Transverse colon (tissue), 4 donors: ENCODE measurements at regions not wholly inside any gene's neighbourhood (a gene's known extent, or its start where the extent isn't known, plus 50 kb on each side); places are given as distances from the start of the nearest gene placed in this dataset.

ENCODE experiments used
- DNase-seq: peaks from one replicate; pipeline ENCODE4 v3.0.0-alpha.2; 2019
- H3K27ac ChIP-seq, 4 donors: fragments of 200-600 bp; sonication (generic); 2 replicates each; pipeline ENCODE4 v1.5.1; 2016 to 2018; ENCODE audit warnings: inconsistent platforms in 4 of 4
- H3K27me3 ChIP-seq: fragments of 200-600 bp; sonication (generic); 2 replicates; pipeline ENCODE4 v1.5.1; 2017; ENCODE audit warnings: inconsistent platforms
- H3K36me3 ChIP-seq, 4 donors: fragments of 200-600 bp; sonication (generic); 2 replicates each; pipeline ENCODE4 v1.5.1; 2017 to 2019; ENCODE audit warnings: inconsistent platforms in 4 of 4
- H3K4me1 ChIP-seq, 4 donors: fragments of 200-600 bp; sonication (generic); 2 replicates each; pipeline ENCODE4 v1.5.1; 2017 to 2020; ENCODE audit warnings: inconsistent platforms in 4 of 4
- H3K4me3 ChIP-seq, 4 donors: fragments of 200-600 bp; sonication (generic); 1 replicate in 1 of 4; 2 replicates in 3 of 4; pipeline versions ENCODE4 v1.5.1 to v1.6.1; 2017 to 2019; ENCODE audit warnings: inconsistent platforms in 4 of 4
- H3K9me3 ChIP-seq, 2 donors: fragments of 200-600 bp; sonication (generic); 2 replicates each; pipeline ENCODE4 v1.5.1; 2017 to 2019; ENCODE audit warnings: inconsistent platforms in 2 of 2
- CTCF ChIP-seq, 5 experiments: fragments of 200-600 bp in 3 of 5; fragments of 450-650 bp in 2 of 5; sonication (generic) in 3 of 5; IDR thresholded peaks; 1 replicate in 2 of 5; 2 replicates in 3 of 5; pipeline ENCODE4 v1.5.1; 2016 to 2017; ENCODE audit warnings: antibody characterized with exemption in 5 of 5, inconsistent platforms in 3 of 5, mild to moderate bottlenecking in 2 of 5, moderate library complexity in 1 of 5
- EP300 ChIP-seq: sonication (generic); formaldehyde crosslinking; IDR thresholded peaks from one replicate; pipeline ENCODE4 v1.6.1; 2017; ENCODE audit warnings: antibody characterized with exemption, low read depth
- POLR2A ChIP-seq: fragments of 450-650 bp; IDR thresholded peaks from one replicate; pipeline ENCODE4 v1.6.1; 2016; ENCODE audit warnings: antibody characterized with exemption, mild to moderate bottlenecking, moderate library complexity
- POLR2AphosphoS5 ChIP-seq, 3 donors: sonication (generic); formaldehyde crosslinking; IDR thresholded peaks; one replicate each; pipeline ENCODE4 v1.6.1; 2016; ENCODE audit warnings: antibody characterized with exemption in 3 of 3
- WGBS, 2 donors: methylation state at CpG; one replicate each; pipeline ENCODE4 v1.1.5; 2018; ENCODE audit warnings: low coverage in 1 of 2; 5-methylcytosine and 5-hydroxymethylcytosine counted together
- in situ Hi-C, 4 donors: fragments of 200-750 bp; cut with MboI; loops; one replicate each; pipeline versions ENCODE4 v1.15.0 to v1.15.1; 2017; ENCODE audit warnings: low sequenced_read_pairs in 3 of 4, low pct_ligation_motif_present in 1 of 4, low pct_unique_long_range_greater_than_20kb in 1 of 4
- intact Hi-C: fragments of 100-400 bp; cut with DNase I; formaldehyde crosslinking; loops from one replicate; pipeline ENCODE4 v1.15.1; 2023; ENCODE audit warnings: low total_unique reads

DNA sequence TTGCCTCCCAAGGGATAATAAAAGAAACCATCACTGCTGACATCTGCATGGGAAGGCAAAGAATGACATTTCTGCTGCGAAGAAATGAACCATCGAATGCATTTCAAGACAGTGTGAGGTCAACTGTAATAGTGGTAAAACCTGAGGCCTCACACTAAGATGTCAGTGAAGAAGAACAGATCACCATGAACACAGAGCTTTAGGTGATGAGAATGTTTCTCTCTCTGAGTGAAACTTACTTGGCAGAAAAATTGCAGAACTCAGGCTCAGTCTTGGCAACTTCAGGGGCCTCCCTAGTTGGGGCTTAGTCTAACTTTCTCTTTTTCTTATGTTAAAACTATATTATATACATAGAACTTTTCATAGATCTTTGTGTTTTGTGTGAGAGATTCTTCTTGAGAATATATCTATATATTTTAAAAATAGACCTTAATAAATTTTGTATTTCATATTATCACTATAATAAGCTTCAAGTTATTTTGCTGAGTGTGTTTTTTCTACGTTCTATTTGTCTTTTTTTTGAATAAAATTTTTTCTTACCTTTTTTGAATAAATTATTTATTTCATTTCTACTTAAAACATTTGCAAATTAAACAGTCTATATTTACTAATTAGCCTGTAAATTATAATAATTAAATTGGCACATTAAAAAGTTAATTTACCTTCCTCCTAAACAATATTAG, 427.5 kb upstream of the TRIB2 start:
- H3K27me3 ChIP-seq, result no peaks in the 10 kb centered on the region
- in situ Hi-C loops, result no loop called here
- H3K4me3 ChIP-seq, result no peak overlapping the region
- 87 to 91% methylated on average over 3 of the region's 3 CpGs for WGBS, 2 donors
- no peak for DNase-seq
- peak overlapping the region in 1 of 4 donors; percentile 19 for H3K27ac ChIP-seq
- intact Hi-C loops, result no loop called here
- TF ChIP-seq POLR2A (no peak), CTCF (IDR thresholded peaks at IDR 0.05) (no peak), EP300 (no peak), POLR2AphosphoS5 (IDR thresholded peaks at IDR 0.05) (no peak)
- H3K9me3 ChIP-seq, result no peaks in the 10 kb centered on the region
- no peaks in the 10 kb centered on the region for H3K36me3 ChIP-seq
- H3K4me1 ChIP-seq, result peaks cover 0 to 10% (median 4%) of the 10 kb centered on the region in 4 donors

DNA sequence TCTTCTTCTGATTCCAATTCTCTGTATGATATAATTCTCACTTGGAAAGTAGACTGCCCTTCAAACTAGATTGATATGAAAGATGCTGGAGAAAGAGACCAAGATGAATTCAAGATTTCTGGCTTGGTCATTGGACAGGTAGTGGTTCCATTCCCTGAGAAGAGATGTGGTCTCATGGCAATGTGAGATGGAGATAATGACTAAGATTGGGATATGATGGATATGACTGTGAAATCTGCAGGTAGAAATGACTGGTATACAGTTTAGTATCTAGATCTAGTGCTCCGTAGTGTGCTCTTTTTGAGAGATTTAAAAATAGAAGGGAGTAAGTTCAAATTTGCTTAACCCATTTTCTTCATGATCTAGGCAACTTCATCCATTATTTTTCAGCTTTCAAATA, 425.4 kb upstream of the TRIB2 start:
- 76 to 92% methylated on average over 1 of the region's 1 CpG for WGBS, 2 donors
- H3K9me3 ChIP-seq, result no peaks in the 10 kb centered on the region
- intact Hi-C loops, result no loop called here

GRCh38 chr2:12293874-12294273, 422.9 kb upstream of the TRIB2 start:
- H3K27me3 ChIP-seq, result no peaks in the 10 kb centered on the region
- peaks cover 0 to 5% (median 0%) of the 10 kb centered on the region in 4 donors for H3K4me1 ChIP-seq
- H3K27ac ChIP-seq, result no peak overlapping the region
- DNase-seq, result no peak
- TF ChIP-seq POLR2A (no peak), POLR2AphosphoS5 (IDR thresholded peaks at IDR 0.05) (no peak), CTCF (IDR thresholded peaks at IDR 0.05) (no peak), EP300 (no peak)
- intact Hi-C loops (no loop called here), in situ Hi-C loops (no loop called here)
- no peaks in the 10 kb centered on the region for H3K36me3 ChIP-seq
- 62 to 90% methylated on average over 1 of the region's 1 CpG for WGBS, 2 donors
- no peak overlapping the region for H3K4me3 ChIP-seq
- no peaks in the 10 kb centered on the region for H3K9me3 ChIP-seq

More for the DNA sequence above, 425.4 kb upstream of the TRIB2 start:
- H3K36me3 ChIP-seq, result no peaks in the 10 kb centered on the region
- H3K27ac ChIP-seq, result no peak overlapping the region
- DNase-seq, result no peak
- in situ Hi-C loops, result no loop called here
- H3K4me1 ChIP-seq, result peaks cover 0 to 10% (median 4%) of the 10 kb centered on the region in 4 donors
- no peaks in the 10 kb centered on the region for H3K27me3 ChIP-seq
- no peak for TF ChIP-seq POLR2A
- H3K4me3 ChIP-seq, result no peak overlapping the region

DNA sequence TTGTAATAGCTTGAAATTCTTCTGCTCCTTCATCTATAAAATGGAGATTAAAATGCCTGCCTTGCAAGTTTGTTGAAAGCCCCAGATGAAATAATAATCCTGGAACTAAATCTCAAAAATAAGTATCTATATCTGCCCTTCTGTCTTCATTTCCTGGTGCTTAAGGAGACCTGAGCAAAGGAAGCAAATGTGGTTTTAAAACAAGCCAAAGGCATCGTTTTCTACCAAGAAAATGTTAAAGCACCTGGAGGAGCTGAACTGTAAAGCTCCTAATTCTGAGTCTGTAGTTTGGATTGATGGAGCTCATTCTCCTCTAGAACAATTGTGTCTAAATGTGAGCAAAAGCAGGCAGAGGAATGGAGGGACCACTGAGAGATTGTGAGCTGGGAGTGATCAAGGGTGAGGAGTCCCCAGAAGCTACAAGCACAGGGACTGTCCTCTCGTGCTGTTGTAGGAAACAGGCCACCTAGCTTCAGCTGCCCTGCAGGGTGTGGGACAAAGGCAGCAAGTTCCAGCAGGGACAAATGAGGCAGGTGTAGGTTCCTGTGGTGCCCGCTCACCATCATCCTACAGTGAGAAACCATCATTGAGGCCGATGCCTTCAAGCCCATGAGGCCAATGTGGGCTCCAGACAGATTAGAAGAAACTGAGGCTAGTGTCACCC, 420.7 kb upstream of the TRIB2 start:
- intact Hi-C loops, result no loop called here
- Histone ChIP-seq H3K27ac (no peak overlapping the region), H3K9me3 (no peaks in the 10 kb centered on the region), H3K27me3 (no peaks in the 10 kb centered on the region), H3K36me3 (no peaks in the 10 kb centered on the region), H3K4me1 (no peaks in the 10 kb centered on the region), H3K4me3 (no peak overlapping the region)
- TF ChIP-seq CTCF (IDR thresholded peaks at IDR 0.05), result no peak
- TF ChIP-seq EP300, result no peak
- TF ChIP-seq POLR2AphosphoS5 (IDR thresholded peaks at IDR 0.05), result no peak
- no peak for TF ChIP-seq POLR2A
- WGBS, 2 donors, result 85 to 93% methylated on average over 2 to 4 of the region's 4 CpGs
- in situ Hi-C loops, result no loop called here
- no peak for DNase-seq
